AG04450 (cell line): ENCODE measurements at regions not wholly inside any gene's neighbourhood (a gene's known extent, or its start where the extent isn't known, plus 50 kb on each side); places are given as distances from the start of the nearest gene placed in this dataset.

Experiments used
- CTCF ChIA-PET: fragments of 300-600, 350-600 bp; formaldehyde crosslinking; extraction: SDS; loops from one replicate; lab custom pipeline; 2022; ENCODE audit warnings: antibody characterized with exemption, inconsistent platforms; lab: Charles Lee
- POLR2A ChIA-PET: fragments of 350-600 bp; formaldehyde crosslinking; extraction: SDS; loops from one replicate; lab custom pipeline; 2021; ENCODE audit warnings: antibody characterized with exemption, inconsistent platforms; lab: Yijun Ruan, JAX
- DNase-seq: peaks from one replicate; pipeline ENCODE4 v3.0.0-alpha.2; 2011; ENCODE audit warnings: low read depth, low spot score
- H3K27ac ChIP-seq: one replicate; pipeline ENCODE4 v1.5.1; 2012; ENCODE audit warnings: low read depth, low read length, control low read depth
- H3K27me3 ChIP-seq: one replicate; pipeline ENCODE4 v1.6.0; 2012; ENCODE audit warnings: low read length; ENCODE audit not compliant: control insufficient read depth, insufficient read depth
- H3K4me3 ChIP-seq: 2 replicates; pipeline ENCODE4 v1.5.1; 2011; ENCODE audit warnings: mild to moderate bottlenecking, low read depth, low read length, control low read depth
- H3K9me3 ChIP-seq: 2 replicates; pipeline ENCODE4 v1.5.1; 2012; ENCODE audit warnings: low read length; ENCODE audit not compliant: control insufficient read depth, insufficient read depth
- TF ChIP-seq, protein P1 (sequence below): IDR thresholded peaks from 2 replicates; pipeline ENCODE4 v1.5.1; 2011; ENCODE audit warnings: low read depth, low read length, control low read depth, inconsistent platforms

- ChIA-PET POLR2A (no interaction called here), CTCF (no interaction called here)
- no peaks in the 10 kb centered on the region for H3K27me3 ChIP-seq
- no peaks in the 10 kb centered on the region; the same call in 1 of the 2 replicates for H3K9me3 ChIP-seq
- TF ChIP-seq, protein P1, sequence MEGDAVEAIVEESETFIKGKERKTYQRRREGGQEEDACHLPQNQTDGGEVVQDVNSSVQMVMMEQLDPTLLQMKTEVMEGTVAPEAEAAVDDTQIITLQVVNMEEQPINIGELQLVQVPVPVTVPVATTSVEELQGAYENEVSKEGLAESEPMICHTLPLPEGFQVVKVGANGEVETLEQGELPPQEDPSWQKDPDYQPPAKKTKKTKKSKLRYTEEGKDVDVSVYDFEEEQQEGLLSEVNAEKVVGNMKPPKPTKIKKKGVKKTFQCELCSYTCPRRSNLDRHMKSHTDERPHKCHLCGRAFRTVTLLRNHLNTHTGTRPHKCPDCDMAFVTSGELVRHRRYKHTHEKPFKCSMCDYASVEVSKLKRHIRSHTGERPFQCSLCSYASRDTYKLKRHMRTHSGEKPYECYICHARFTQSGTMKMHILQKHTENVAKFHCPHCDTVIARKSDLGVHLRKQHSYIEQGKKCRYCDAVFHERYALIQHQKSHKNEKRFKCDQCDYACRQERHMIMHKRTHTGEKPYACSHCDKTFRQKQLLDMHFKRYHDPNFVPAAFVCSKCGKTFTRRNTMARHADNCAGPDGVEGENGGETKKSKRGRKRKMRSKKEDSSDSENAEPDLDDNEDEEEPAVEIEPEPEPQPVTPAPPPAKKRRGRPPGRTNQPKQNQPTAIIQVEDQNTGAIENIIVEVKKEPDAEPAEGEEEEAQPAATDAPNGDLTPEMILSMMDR, result no peak
- H3K27ac ChIP-seq, result no peak overlapping the region
- H3K4me3 ChIP-seq, result no peak overlapping the region
- no peak for DNase-seq
These were observed 845.8 kb downstream of the PDHA2 start for GRCh38 chr4:96685691-96686090.

GRCh38 chr4:96691521-96691920 is 851.6 kb downstream of the PDHA2 start:
- ChIA-PET CTCF (no interaction called here), POLR2A (no interaction called here)
- H3K27me3 ChIP-seq, result no peaks in the 10 kb centered on the region
- no peak for DNase-seq
- H3K4me3 ChIP-seq, result no peak overlapping the region
- H3K9me3 ChIP-seq, result peaks cover 2% of the 10 kb centered on the region; the same call in 1 of the 2 replicates
- no peak overlapping the region for H3K27ac ChIP-seq
- TF ChIP-seq, protein P1, result no peak

DNA sequence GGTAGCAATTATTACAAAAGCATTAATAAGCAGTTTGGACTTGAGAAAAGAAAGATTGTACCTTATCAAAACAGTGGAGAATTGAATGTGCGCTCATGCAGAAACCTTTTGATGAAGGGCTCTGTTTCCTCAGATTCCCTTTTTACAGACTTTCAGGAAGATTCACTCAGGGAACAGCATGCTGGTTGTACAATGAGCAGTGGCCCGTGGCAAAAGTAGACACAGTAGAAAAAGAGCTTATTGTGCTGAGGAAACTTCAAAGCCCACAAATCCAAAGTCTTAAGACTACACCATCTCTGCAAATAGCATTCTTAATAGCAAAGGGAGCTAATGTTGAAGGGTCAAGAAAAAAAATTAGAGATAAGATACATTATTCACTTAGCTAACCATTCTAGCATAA is 858.9 kb downstream of the PDHA2 start:
- CTCF ChIA-PET, result no interaction called here
- DNase-seq, result no peak

DNA sequence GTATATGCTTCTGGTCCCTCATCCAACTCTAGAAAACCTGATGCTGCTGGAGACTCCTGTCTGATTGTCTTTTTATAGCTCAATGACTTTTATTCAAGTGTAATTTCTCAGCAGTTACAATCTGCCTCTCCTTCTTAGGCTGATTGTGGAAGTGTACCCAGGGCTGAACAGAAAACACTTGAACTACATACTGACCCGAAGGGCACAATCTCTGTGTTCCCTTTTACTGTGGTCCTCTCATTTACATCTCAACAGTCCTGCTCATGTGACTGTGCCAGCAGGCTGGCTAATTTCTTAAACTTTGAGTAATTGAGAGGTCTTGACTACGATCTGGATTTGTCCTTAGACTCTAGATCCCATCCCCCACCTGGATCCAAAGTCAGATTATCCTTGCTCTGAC is 863.4 kb downstream of the PDHA2 start:
- DNase-seq, result no peak
- Histone ChIP-seq H3K4me3 (no peak overlapping the region), H3K9me3 (no peaks in the 10 kb centered on the region), H3K27ac (no peak overlapping the region), H3K27me3 (no peaks in the 10 kb centered on the region)
- CTCF ChIA-PET, result no interaction called here
- TF ChIP-seq, protein P1, result no peak
- POLR2A ChIA-PET, result no interaction called here

More for the DNA sequence above, 858.9 kb downstream of the PDHA2 start:
- Histone ChIP-seq H3K9me3 (no peaks in the 10 kb centered on the region), H3K4me3 (no peak overlapping the region), H3K27ac (no peak overlapping the region), H3K27me3 (no peaks in the 10 kb centered on the region)
- TF ChIP-seq, protein P1, result no peak
- POLR2A ChIA-PET, result no interaction called here

DNA sequence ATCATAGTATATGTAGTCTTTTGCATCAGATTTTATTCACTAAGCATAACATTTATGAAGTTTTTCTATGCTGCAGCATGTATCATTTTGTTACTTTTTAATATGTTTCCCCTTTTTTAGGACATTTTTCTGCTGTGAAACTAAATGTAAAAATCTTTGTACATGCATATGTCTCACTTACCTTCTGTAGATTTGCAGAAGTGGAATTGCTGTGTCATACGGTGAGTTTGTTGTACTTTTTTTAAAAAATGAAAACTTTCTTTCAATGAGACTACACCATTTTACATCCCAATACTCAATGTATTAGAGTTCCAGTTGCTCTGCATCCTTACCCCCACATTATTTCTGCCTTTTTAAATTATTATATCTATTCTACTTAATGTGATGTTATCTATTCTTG is 868.9 kb downstream of the PDHA2 start:
- TF ChIP-seq, protein P1, result no peak

More for the DNA sequence above, 868.9 kb downstream of the PDHA2 start:
- H3K27me3 ChIP-seq, result no peaks in the 10 kb centered on the region
- no peak for DNase-seq
- no peak overlapping the region for H3K4me3 ChIP-seq
- H3K9me3 ChIP-seq, result no peaks in the 10 kb centered on the region
- H3K27ac ChIP-seq, result no peak overlapping the region
- POLR2A ChIA-PET, result no interaction called here
- CTCF ChIA-PET, result no interaction called here
